Type B pancreatic cell (in vitro differentiated cells): ENCODE measurements at regions not wholly inside any gene's neighbourhood (a gene's known extent, or its start where the extent isn't known, plus 50 kb on each side); places are given as distances from the start of the nearest gene placed in this dataset.

Experiments
- DNase-seq: peaks from one replicate; pipeline ENCODE4 v3.0.0; 2021; ENCODE audit warnings: mixed read lengths; ENCODE audit not compliant: unreplicated experiment; ENCODE audit errors: extremely low spot score
- H3K27ac Mint-ChIP-seq: 2 replicates; pipeline ENCODE4 v1.8.0; 2021; ENCODE audit warnings: mild to moderate bottlenecking, mixed read lengths
- H3K27me3 Mint-ChIP-seq: 2 replicates; pipeline ENCODE4 v1.8.0; 2021; ENCODE audit warnings: mixed read lengths
- H3K36me3 Mint-ChIP-seq: 2 replicates; pipeline ENCODE4 v1.8.0; 2021; ENCODE audit warnings: mixed read lengths
- H3K4me1 Mint-ChIP-seq: one replicate; pipeline ENCODE4 v1.8.0; 2021; ENCODE audit warnings: mixed read lengths; ENCODE audit not compliant: unreplicated experiment
- H3K4me3 Mint-ChIP-seq: 2 replicates; pipeline ENCODE4 v1.8.0; 2021; ENCODE audit warnings: mild to moderate bottlenecking, mixed read lengths
- H3K9me3 Mint-ChIP-seq: 2 replicates; pipeline ENCODE4 v1.8.0; 2021; ENCODE audit warnings: mixed read lengths
- CTCF ChIP-seq: fragments of 200-600 bp; sonication (generic); conservative IDR thresholded peaks from 2 replicates; pipeline ENCODE4 v1.5.0; 2021; ENCODE audit warnings: antibody characterized with exemption, mild to moderate bottlenecking

DNA sequence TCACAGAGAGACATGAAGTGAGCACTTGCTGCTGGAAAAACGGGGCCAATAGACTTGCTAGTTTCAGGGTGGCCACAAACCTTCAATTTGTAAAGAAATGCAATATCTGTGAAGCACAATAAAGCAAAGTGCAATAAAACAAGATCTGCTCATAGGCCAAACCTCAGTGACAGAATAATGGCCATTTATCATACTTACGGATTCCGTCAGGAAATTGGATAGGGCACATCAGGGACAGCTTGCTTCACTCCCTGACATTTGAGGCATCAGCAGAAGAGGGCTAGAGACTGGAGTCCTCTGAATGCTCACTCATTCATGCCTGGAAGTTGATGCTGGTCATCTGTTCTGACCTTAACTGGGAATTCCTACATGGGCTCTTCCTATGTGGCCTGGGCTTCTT, 165.5 kb upstream of the OPRM1 start:
- no peak for TF ChIP-seq CTCF
- Mint-ChIP-seq H3K4me3 (no peak overlapping the region), H3K9me3 (peaks cover 4% of the 10 kb centered on the region), H3K27me3 (no peaks in the 10 kb centered on the region), H3K27ac (no peak overlapping the region), H3K4me1 (no peaks in the 10 kb centered on the region), H3K36me3 (no peaks in the 10 kb centered on the region)
- DNase-seq: no peak

- no peak for TF ChIP-seq CTCF
- H3K9me3 Mint-ChIP-seq: peaks cover 4% of the 10 kb centered on the region
- H3K4me1 Mint-ChIP-seq: no peaks in the 10 kb centered on the region
- H3K4me3 Mint-ChIP-seq: no peak overlapping the region
- DNase-seq: no peak
- H3K27me3 Mint-ChIP-seq: no peaks in the 10 kb centered on the region
- H3K36me3 Mint-ChIP-seq: no peaks in the 10 kb centered on the region
- H3K27ac Mint-ChIP-seq: no peak overlapping the region
These were observed 166.1 kb upstream of the OPRM1 start for GRCh38 chr6:153872946-153873345.

- no peak for TF ChIP-seq CTCF
- Mint-ChIP-seq H3K9me3 (no peaks in the 10 kb centered on the region), H3K27ac (no peak overlapping the region), H3K27me3 (no peaks in the 10 kb centered on the region), H3K4me1 (peaks cover 3% of the 10 kb centered on the region), H3K36me3 (no peaks in the 10 kb centered on the region), H3K4me3 (no peak overlapping the region)
- DNase-seq: no peak
These were observed 176.1 kb upstream of the OPRM1 start for GRCh38 chr6:153862927-153863326.

- Mint-ChIP-seq H3K9me3 (no peaks in the 10 kb centered on the region), H3K36me3 (no peaks in the 10 kb centered on the region), H3K27ac (no peak overlapping the region), H3K4me1 (peaks cover 5% of the 10 kb centered on the region), H3K4me3 (no peak overlapping the region), H3K27me3 (no peaks in the 10 kb centered on the region)
- no peak for TF ChIP-seq CTCF
- DNase-seq: no peak
These were observed 176.9 kb upstream of the OPRM1 start for GRCh38 chr6:153862139-153862538.

GRCh38 chr6:153858529-153858928, 180.5 kb upstream of the OPRM1 start:
- no peak overlapping the region for H3K4me3 Mint-ChIP-seq
- peaks cover 6% of the 10 kb centered on the region for H3K4me1 Mint-ChIP-seq
- no peak for TF ChIP-seq CTCF
- no peaks in the 10 kb centered on the region for H3K36me3 Mint-ChIP-seq
- no peaks in the 10 kb centered on the region for H3K9me3 Mint-ChIP-seq
- H3K27ac Mint-ChIP-seq: no peak overlapping the region
- no peak for DNase-seq
- H3K27me3 Mint-ChIP-seq: no peaks in the 10 kb centered on the region

- Mint-ChIP-seq H3K4me3 (no peak overlapping the region), H3K27me3 (no peaks in the 10 kb centered on the region), H3K27ac (no peak overlapping the region), H3K36me3 (no peaks in the 10 kb centered on the region), H3K4me1 (peaks cover 18% of the 10 kb centered on the region), H3K9me3 (no peaks in the 10 kb centered on the region)
- TF ChIP-seq CTCF: no peak
- no peak for DNase-seq
These were observed 182.1 kb upstream of the OPRM1 start for GRCh38 chr6:153856929-153857376.
